MV-4-11 (cell line): ENCODE measurements at regions not wholly inside any gene's neighbourhood (a gene's known extent, or its start where the extent isn't known, plus 50 kb on each side); places are given as distances from the start of the nearest gene placed in this dataset.
A peak's percentile ranks its signal among the peaks of the same experiment; 100 is the strongest.

Source experiments
- DNase-seq: peaks from one replicate; lab custom pipeline; 2025; lab: John Stamatoyannopoulos, UW

- peak; percentile 97 for DNase-seq
These were observed 154.7 kb upstream of the HS6ST1 start for GRCh38 chr2:128473175-128474035.

GRCh38 chr2:128474036-128474955, 155.6 kb upstream of the HS6ST1 start:
- DNase-seq: no peak

GRCh38 chr2:128474962-128475361, 156.3 kb upstream of the HS6ST1 start:
- no peak for DNase-seq

- DNase-seq: no peak
These were observed 157.0 kb upstream of the HS6ST1 start for GRCh38 chr2:128475427-128476211.

- DNase-seq: no peak
These were observed 158.6 kb upstream of the HS6ST1 start for GRCh38 chr2:128477026-128477820.

- DNase-seq: no peak
These were observed 159.2 kb upstream of the HS6ST1 start for GRCh38 chr2:128477891-128478290.

- DNase-seq: no peak
These were observed 167.3 kb upstream of the HS6ST1 start for GRCh38 chr2:128485761-128486639.

GRCh38 chr2:128486640-128487375, 168.1 kb upstream of the HS6ST1 start:
- no peak for DNase-seq

- DNase-seq: no peak
These were observed 169.2 kb upstream of the HS6ST1 start for GRCh38 chr2:128487650-128488387.

- no peak for DNase-seq
These were observed 169.8 kb upstream of the HS6ST1 start for GRCh38 chr2:128488434-128488833.

- DNase-seq: no peak
These were observed 171.0 kb upstream of the HS6ST1 start for GRCh38 chr2:128489526-128490273.

- DNase-seq: no peak
These were observed 171.7 kb upstream of the HS6ST1 start for GRCh38 chr2:128490321-128490720.

GRCh38 chr2:128490881-128491691, 172.4 kb upstream of the HS6ST1 start:
- DNase-seq: no peak

GRCh38 chr2:128491692-128492244, 173.1 kb upstream of the HS6ST1 start:
- DNase-seq: no peak

- DNase-seq: no peak
These were observed 174.5 kb upstream of the HS6ST1 start for GRCh38 chr2:128492966-128493811.

- DNase-seq: no peak
These were observed 175.2 kb upstream of the HS6ST1 start for GRCh38 chr2:128493880-128494279.
